Stimulated activated CD4-positive, alpha-beta T cell treated with anti-CD3 and anti-CD28 coated beads, Interleukin-4, amount 100 ng/mL, for 48 hours (primary cell): ENCODE measurements at regions not wholly inside any gene's neighbourhood (a gene's known extent, or its start where the extent isn't known, plus 50 kb on each side); places are given as distances from the start of the nearest gene placed in this dataset.
A peak's percentile ranks its signal among the peaks of the same experiment; 100 is the strongest.

Experiments used
- DNase-seq, 2 donors: peaks; one replicate each; pipeline ENCODE4 v3.0.0-alpha.2; 2020; ENCODE audit warnings: low read depth in 2 of 2

- DNase-seq: no peak
These were observed 325.1 kb upstream of the ADAMTS16 start for GRCh38 chr5:4815002-4815401.

GRCh38 chr5:4817767-4818166 lies 322.4 kb upstream of the ADAMTS16 start:
- no peak for DNase-seq

GRCh38 chr5:4831325-4831724 lies 308.8 kb upstream of the ADAMTS16 start:
- no peak for DNase-seq

- DNase-seq: no peak
These were observed 307.7 kb upstream of the ADAMTS16 start for GRCh38 chr5:4832471-4832870.

- no peak for DNase-seq
These were observed 306.9 kb upstream of the ADAMTS16 start for GRCh38 chr5:4833104-4833738.

GRCh38 chr5:4837489-4838058 lies 302.6 kb upstream of the ADAMTS16 start:
- no peak for DNase-seq

GRCh38 chr5:4845221-4845620 lies 294.9 kb upstream of the ADAMTS16 start:
- no peak for DNase-seq

GRCh38 chr5:4847766-4848165 lies 292.4 kb upstream of the ADAMTS16 start:
- DNase-seq: no peak

- DNase-seq: no peak
These were observed 285.1 kb upstream of the ADAMTS16 start for GRCh38 chr5:4855036-4855435.

GRCh38 chr5:4855880-4856279 lies 284.2 kb upstream of the ADAMTS16 start:
- DNase-seq: no peak

- no peak for DNase-seq
These were observed 282.4 kb upstream of the ADAMTS16 start for GRCh38 chr5:4857761-4858160.

GRCh38 chr5:4859500-4860235 lies 280.5 kb upstream of the ADAMTS16 start:
- no peak for DNase-seq

GRCh38 chr5:4860631-4861030 lies 279.5 kb upstream of the ADAMTS16 start:
- no peak for DNase-seq

GRCh38 chr5:4862500-4862899 lies 277.6 kb upstream of the ADAMTS16 start:
- DNase-seq: no peak

GRCh38 chr5:4866131-4866659 lies 273.9 kb upstream of the ADAMTS16 start:
- DNase-seq: no peak

- DNase-seq: no peak
These were observed 273.3 kb upstream of the ADAMTS16 start for GRCh38 chr5:4866817-4867216.

GRCh38 chr5:4868140-4868735 lies 271.9 kb upstream of the ADAMTS16 start:
- peak; percentile 32 to 63 for DNase-seq

GRCh38 chr5:4873652-4874051 lies 266.5 kb upstream of the ADAMTS16 start:
- DNase-seq: no peak

- no peak for DNase-seq
These were observed 266.0 kb upstream of the ADAMTS16 start for GRCh38 chr5:4874097-4874496.

- DNase-seq: no peak
These were observed 264.2 kb upstream of the ADAMTS16 start for GRCh38 chr5:4875942-4876341.

- DNase-seq: no peak
These were observed 263.3 kb upstream of the ADAMTS16 start for GRCh38 chr5:4876804-4877203.

- DNase-seq: no peak
These were observed 262.6 kb upstream of the ADAMTS16 start for GRCh38 chr5:4877579-4877978.

- DNase-seq: no peak
These were observed 261.1 kb upstream of the ADAMTS16 start for GRCh38 chr5:4879075-4879474.
